GM12878 (cell line): ENCODE measurements at regions not wholly inside any gene's neighbourhood (a gene's known extent, or its start where the extent isn't known, plus 50 kb on each side); places are given as distances from the start of the nearest gene placed in this dataset.

ENCODE experiments used
- CREB1 ChIP-seq: IDR thresholded peaks from 2 replicates; pipeline ENCODE4 v1.6.1; 2012; ENCODE audit warnings: low read depth, mild to moderate bottlenecking, inconsistent platforms
- ESRRA ChIP-seq: IDR thresholded peaks from 2 replicates; pipeline ENCODE4 v1.6.1; 2012; ENCODE audit warnings: mild to moderate bottlenecking, low read length, improper control_type of control experiment
- HDGF ChIP-seq: fragments of 450-650 bp; IDR thresholded peaks from 2 replicates; pipeline ENCODE4 v1.6.1; 2016; ENCODE audit warnings: antibody characterized with exemption
- NFYB ChIP-seq: IDR thresholded peaks from 2 replicates; pipeline ENCODE4 v1.6.1; 2011; ENCODE audit warnings: low read depth, mild to moderate bottlenecking, low read length, improper control_type of control experiment, moderate library complexity; ENCODE audit not compliant: insufficient read depth
- TF ChIP-seq, protein P1 (sequence below): IDR thresholded peaks from 2 replicates; pipeline ENCODE4 v1.6.1; 2011; ENCODE audit warnings: borderline replicate concordance, low read depth, mild to moderate bottlenecking, moderate library complexity, low read length; ENCODE audit not compliant: insufficient read depth, poor library complexity, severe bottlenecking
- TF ChIP-seq, protein P2 (sequence below): IDR thresholded peaks from 2 replicates; pipeline ENCODE4 v1.6.1; 2012; ENCODE audit warnings: mild to moderate bottlenecking, low read depth, low read length
- TF ChIP-seq, protein P3 (sequence below): fragments of 450-650 bp; formaldehyde crosslinking; IDR thresholded peaks from 2 replicates; pipeline ENCODE4 v1.5.0; 2022; ENCODE audit warnings: mild to moderate bottlenecking, missing genetic modification characterization

DNA sequence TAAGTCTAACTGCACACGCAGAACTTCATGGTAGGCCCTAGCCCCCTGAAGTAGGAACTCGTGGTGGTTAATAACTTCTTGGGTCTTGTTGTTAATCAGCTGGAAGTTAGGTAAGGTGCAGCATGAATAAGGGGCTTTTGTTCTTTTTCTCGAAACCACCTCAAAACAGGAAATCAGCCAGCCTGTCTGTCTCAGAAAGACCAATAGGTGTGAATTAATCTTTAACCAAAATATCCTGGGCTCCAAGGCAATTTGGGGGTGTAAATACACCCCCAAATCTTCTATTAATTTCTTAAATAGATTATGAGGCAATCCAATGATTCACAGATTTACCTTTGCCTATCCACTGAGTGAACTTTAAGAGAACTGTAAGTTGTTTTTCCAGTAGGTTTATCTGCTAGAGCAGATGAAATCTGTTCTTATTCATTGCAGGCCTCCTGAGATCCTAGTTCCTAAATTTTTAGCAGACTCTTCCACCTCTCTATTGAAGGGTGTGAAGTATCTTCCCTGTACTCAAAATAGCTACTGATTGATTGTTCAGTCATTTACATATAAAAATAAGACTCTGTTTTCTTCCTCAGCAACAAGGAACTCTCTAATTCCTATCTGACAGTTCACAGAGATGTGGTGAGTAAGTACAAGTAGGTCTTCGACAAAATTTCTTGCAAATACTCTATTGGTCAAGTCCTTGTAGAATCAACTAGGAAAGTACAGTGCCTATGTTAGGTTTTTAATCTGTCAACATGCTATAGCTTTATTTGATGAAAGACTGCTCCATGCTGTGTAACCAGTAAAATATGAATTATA, 427.1 kb upstream of the NOX3 start (continued):
- TF ChIP-seq, protein P1, sequence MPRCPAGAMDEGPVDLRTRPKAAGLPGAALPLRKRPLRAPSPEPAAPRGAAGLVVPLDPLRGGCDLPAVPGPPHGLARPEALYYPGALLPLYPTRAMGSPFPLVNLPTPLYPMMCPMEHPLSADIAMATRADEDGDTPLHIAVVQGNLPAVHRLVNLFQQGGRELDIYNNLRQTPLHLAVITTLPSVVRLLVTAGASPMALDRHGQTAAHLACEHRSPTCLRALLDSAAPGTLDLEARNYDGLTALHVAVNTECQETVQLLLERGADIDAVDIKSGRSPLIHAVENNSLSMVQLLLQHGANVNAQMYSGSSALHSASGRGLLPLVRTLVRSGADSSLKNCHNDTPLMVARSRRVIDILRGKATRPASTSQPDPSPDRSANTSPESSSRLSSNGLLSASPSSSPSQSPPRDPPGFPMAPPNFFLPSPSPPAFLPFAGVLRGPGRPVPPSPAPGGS = no peak
- TF ChIP-seq ESRRA = no peak
- TF ChIP-seq NFYB = no peak
- no peak for TF ChIP-seq CREB1
- TF ChIP-seq, protein P2, sequence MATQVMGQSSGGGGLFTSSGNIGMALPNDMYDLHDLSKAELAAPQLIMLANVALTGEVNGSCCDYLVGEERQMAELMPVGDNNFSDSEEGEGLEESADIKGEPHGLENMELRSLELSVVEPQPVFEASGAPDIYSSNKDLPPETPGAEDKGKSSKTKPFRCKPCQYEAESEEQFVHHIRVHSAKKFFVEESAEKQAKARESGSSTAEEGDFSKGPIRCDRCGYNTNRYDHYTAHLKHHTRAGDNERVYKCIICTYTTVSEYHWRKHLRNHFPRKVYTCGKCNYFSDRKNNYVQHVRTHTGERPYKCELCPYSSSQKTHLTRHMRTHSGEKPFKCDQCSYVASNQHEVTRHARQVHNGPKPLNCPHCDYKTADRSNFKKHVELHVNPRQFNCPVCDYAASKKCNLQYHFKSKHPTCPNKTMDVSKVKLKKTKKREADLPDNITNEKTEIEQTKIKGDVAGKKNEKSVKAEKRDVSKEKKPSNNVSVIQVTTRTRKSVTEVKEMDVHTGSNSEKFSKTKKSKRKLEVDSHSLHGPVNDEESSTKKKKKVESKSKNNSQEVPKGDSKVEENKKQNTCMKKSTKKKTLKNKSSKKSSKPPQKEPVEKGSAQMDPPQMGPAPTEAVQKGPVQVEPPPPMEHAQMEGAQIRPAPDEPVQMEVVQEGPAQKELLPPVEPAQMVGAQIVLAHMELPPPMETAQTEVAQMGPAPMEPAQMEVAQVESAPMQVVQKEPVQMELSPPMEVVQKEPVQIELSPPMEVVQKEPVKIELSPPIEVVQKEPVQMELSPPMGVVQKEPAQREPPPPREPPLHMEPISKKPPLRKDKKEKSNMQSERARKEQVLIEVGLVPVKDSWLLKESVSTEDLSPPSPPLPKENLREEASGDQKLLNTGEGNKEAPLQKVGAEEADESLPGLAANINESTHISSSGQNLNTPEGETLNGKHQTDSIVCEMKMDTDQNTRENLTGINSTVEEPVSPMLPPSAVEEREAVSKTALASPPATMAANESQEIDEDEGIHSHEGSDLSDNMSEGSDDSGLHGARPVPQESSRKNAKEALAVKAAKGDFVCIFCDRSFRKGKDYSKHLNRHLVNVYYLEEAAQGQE = no peak
- TF ChIP-seq HDGF = no peak
- TF ChIP-seq, protein P3, sequence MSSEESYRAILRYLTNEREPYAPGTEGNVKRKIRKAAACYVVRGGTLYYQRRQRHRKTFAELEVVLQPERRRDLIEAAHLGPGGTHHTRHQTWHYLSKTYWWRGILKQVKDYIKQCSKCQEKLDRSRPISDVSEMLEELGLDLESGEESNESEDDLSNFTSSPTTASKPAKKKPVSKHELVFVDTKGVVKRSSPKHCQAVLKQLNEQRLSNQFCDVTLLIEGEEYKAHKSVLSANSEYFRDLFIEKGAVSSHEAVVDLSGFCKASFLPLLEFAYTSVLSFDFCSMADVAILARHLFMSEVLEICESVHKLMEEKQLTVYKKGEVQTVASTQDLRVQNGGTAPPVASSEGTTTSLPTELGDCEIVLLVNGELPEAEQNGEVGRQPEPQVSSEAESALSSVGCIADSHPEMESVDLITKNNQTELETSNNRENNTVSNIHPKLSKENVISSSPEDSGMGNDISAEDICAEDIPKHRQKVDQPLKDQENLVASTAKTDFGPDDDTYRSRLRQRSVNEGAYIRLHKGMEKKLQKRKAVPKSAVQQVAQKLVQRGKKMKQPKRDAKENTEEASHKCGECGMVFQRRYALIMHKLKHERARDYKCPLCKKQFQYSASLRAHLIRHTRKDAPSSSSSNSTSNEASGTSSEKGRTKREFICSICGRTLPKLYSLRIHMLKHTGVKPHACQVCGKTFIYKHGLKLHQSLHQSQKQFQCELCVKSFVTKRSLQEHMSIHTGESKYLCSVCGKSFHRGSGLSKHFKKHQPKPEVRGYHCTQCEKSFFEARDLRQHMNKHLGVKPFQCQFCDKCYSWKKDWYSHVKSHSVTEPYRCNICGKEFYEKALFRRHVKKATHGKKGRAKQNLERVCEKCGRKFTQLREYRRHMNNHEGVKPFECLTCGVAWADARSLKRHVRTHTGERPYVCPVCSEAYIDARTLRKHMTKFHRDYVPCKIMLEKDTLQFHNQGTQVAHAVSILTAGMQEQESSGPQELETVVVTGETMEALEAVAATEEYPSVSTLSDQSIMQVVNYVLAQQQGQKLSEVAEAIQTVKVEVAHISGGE (CRISPR knock-in tag) = no peak
